ENCODE measurements at regions not wholly inside any gene's neighbourhood (a gene's known extent, or its start where the extent isn't known, plus 50 kb on each side); places are given as distances from the start of the nearest gene placed in this dataset.
"Not testable (repeated sequence)": the region's sequence is repeated elsewhere in the genome, so short reads cannot be mapped to it uniquely, and the experiment has no call there.

DNA sequence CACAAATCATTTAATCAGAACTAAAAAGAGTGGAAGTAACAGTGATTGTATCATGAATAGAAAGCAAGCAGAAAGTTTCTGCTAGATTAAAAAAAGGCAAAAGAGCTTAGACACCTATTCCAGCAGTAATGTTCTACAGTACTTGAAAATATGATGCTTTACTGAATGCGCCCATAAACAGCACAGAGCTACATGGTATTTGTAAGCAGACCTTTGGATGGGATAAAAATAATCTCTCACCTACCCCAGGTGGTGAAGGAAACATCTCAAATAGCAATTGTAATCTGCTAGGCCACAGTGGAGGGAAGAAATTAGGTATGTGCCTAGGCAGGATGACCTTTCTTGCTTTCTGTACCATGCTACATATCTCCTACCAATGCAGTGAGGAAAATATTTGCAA is 280.9 kb upstream of the PRKX start:
- DNase-seq: no peak

DNA sequence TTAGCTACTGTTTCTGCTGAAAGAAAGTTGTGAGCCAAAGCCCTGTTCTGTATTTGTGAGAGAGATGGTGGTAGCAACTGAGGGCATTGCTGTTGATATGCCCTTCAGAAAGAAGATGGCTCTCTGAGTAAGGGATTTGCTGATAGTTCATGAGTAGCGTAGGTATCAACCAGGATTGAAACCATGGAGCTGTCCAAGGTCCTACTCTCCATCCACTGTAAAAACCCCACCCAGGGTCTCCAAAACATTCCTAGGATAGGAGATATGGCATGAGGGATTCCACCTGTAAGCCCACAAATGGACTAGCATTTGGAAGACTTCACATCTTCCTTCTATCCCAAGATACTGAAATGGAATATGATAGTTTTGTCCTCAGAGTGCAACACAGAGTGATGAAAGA is 277.1 kb upstream of the PRKX start:
- DNase-seq: no peak

DNA sequence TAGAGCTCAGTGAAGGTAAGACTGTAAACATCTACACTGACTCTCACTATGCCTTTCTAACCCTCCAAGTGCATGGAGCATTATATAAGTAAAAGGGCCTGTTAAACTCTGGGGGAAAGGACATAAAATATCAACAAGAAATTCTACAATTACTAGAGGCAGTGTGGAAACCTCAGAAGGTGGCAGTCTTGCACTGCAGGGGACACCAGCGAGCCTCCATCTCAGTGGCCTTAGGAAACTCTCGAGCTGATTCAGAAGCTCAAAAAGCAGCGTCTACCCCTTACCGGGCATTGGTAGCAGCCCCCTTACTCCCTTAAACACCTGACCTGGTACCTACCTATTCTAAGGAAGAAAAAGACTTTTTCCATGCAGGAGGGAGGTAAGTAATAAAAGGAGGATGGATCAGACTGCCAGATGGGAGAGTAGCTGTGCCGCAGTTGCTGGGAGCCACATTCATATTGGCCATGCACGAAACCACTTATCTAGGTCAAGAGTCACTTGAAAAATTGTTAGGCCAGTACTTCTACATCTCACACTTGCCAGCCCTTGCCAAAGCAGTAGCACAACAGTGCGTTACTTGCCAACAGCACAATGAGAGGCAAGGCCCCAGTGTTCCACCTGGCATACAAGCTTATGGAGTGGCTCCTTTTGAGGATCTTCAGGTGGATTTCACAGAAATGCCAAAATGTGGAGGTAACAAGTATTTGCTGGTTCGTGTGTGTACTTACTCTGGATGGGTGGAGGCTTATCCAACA is 258.8 kb upstream of the PRKX start:
- not testable (repeated sequence) for DNase-seq

DNA sequence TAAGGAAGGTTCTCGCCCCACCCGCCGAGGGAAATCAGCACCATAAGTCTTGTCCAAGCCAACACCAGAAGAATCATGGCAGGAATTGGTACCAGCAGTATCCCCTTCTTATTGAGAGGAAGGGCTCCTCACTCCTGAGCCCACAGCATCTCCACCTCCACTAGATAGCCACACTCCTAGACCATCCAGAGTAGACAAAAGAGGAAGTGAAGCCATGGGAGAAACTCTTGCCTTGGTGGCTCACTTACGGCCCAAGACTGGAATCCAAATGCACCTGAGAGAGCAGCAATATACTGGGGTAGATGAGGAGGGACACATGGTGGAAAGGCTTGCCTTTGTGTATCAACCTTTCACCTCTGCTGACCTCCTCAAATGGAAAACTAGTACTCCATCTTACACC is 255.3 kb upstream of the PRKX start:
- no peak for DNase-seq

DNA sequence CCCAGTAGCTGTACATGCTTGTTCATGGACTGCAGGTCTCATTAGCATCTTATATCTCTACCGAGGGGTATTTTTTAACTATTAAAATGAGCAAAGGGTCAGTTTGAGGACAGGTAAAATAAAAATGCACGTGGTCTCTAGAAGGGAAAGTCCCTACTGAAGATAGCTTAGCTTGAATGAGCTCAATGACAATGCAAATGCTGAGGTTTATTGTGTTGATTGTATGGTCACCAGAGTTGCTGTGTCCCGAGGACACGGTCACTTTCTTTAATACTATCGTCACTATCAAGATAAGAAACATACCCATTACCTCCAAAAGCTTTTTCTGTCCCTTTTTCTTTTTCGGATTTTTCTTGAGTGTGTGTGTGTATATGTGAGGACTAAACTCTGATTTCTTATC is 250.5 kb upstream of the PRKX start:
- DNase-seq: no peak

DNA sequence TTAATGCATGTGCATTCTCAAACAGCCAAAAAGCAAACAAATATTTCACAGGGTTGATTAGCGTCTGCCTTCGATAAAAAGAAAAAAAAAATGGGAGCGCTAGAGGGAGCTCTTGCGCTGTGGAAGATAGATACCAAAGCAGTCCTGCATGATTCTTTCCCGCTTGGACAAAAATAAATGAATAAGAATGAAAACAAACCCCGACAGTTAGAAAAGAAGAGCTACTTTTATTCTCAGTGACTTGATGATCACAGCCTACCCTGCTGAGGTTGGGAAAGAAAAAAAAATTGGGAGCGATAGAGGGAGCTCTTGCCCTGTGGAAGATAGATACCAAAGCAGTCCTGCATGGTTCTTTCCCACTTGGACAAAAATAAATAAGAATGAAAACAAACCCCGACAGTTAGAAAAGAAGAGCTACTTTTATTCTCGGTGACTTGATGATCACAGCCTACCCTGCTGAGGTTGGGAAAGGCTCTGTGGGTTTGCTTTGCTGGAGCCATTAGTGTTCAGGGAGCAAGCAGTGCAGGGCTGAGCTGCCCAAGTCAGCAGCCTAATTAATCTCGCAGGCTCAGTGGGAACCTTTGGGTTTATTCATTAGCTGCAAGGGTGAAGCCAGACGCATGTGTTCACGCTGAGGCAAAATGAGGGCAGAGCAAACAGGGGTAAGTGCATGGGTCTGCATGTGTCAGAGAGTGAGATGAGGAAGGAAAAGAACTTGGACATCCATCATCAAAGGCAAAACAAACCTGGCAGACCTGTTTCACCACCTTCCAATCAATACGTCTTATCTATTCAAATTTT is 249.3 kb upstream of the PRKX start:
- DNase-seq: no peak

DNA sequence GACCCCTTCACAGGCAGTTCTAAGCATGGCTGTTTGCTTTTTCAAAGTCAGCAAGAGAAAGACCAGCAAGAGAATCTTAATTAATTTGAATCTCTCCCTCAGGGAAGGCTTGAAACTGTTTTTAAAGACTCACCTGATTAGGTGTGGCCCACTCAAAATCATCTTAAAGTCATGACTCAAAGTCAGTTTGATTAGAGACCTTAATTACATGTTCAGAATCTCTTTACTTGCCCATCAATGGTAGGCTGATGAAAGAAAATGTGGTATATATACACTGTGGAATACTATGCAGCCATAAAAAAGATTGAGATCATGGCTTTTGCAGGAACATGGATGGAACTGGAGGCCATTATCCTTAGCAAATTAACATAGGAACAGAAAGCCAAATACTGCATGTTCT is 247.5 kb upstream of the PRKX start:
- no peak for DNase-seq

DNA sequence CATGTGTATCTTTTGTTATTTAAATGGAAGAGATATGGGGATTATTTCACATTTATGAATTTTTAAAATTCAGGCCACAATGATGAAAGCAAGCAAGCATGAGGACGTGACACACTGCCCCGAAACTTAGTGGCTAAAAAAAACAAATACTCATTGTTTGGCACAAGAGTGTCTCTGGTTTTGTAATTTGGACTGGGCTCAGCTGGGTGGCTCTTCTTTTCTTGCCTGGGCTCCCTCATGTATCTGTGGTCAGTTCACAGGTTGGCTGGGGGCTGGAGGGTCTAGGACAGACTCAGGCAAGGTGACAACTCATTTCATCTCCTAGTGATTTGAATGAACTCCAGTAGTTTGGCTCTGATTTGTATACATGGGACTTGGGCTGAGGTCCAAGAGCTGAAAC is 238.4 kb upstream of the PRKX start:
- no peak for DNase-seq

DNA sequence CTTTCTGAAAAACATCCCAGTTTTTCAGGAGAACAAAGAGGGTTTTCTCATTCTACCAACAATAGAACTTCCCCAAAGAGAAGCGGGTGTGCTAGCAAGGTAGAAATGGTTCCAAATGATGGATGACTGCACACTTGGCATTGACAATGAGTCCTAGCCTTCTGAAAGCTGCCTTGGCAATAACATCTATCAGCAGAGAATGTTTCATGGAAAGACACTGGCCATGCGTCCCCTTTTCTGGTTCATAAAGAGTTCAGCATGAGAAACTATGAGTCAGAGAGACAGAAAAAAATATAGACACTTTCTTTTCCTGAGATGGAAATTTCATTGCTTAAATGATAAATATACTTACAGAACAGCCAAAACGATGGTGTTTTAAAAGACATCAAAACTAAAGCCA is 236.9 kb upstream of the PRKX start:
- no peak for DNase-seq

DNA sequence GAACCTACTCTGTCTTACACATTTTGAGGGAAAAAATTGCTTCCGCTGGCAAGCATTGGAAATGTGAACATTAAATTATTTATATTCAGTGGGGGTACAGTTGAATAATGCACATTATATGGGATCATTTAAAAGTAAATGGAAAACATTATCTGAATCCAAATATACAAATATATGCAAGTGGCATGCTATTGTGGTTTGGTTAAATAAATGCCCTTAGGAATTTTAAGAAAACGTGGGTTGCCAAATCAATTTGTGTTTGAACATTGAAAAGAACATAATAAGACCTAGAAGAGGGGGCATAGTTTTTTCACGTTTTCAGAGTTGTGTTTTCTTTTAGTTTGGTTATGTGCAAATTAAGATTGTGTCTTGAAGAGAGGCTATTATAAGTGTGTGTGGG is 230.5 kb upstream of the PRKX start:
- no peak for DNase-seq

DNA sequence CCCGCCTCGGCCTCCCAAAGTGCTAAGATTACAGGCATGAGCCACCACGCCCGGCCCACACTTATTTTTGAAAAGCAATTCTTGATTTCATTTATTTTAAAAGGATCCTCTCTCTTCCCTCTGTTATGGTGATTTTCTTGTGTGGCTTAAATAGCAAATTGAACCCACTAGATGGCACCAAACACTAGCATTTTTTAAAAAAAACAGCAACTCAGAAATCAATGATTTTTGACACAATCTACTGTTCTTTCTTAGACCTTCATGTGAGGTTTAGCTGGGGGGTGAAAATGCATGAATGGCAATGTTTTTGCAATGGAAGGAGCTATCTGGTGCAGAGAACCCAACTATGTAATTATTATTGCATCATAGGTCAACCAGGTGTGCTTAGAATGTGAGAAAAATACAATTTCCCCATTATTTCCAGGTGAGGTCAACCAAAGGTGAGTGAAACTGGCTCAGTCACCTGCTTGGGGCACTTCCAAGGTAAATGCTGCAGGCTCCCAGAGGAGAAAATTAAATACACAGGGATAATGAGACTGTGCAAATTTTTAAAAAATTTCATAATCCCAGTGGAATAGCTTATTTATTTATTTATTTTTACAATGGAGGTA is 226.7 kb upstream of the PRKX start:
- DNase-seq: no peak

DNA sequence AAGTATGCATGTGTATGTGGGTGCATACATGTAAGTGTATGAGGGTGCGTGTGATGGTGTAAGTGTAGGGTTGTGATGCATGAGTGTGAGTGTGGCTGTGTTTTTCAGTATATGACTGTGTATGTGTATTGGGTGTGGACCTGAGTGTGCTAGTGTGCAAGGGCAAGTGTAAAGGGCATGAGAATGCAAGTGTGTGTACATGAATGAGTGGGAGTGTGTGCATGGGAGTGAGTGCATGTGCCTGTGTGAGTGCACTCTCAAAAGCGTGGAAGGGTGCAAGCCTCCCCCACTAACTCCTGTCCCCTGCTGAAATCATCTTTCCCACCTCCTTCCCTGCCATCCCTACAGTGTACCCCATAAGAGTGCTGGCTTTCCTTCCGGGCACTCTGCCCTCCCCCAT is 225.1 kb upstream of the PRKX start:
- DNase-seq: no peak

DNA sequence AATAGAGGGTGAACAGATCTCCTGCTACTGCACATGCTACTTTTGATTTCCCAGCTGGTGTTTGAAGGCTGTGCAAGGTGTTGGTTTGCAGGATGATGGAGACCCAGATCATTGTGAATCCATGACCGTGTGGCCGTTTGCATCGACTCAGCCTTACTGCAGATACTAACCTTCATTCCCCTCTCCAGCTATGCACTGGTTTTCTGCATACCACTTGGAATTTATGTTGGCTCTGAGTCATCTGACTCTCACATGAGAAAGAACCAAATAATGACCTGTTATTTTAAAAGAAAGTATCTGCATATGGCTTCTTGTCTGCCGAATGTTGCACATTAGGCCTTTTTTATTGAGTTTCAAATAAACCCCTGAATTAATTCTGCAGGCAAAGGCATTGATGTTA is 221.7 kb upstream of the PRKX start:
- DNase-seq: not testable (repeated sequence)

DNA sequence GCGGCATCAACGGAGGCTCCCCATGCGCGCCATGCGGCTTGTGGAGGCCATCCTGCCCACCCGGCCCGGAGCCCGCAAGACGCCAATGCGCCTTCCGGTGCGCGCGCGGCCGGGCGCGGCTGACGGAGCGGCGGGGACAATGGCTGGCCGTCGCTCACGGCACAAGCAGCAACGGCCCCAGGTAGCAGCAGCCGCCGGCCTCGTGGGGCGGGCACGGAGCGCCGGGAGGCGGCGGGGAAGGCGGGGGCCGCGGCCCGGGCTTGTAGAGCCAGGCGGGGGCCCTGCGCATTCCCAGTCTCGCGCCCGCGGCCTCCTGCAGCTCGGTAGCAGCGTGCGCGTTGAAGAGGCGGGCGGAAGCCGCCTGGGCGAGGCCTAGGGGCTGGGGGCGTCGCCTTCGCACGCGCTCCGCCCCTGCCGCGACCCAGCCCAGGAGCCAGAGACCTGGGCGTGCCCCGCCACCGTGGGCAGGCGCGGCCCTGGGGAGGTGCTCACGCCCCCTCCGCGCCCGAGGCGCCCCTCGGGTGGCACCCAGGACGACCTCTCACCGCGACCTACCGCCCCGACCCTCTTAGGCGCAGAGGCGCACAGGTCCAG is 207.1 kb upstream of the PRKX start:
- DNase-seq: not testable (repeated sequence)

DNA sequence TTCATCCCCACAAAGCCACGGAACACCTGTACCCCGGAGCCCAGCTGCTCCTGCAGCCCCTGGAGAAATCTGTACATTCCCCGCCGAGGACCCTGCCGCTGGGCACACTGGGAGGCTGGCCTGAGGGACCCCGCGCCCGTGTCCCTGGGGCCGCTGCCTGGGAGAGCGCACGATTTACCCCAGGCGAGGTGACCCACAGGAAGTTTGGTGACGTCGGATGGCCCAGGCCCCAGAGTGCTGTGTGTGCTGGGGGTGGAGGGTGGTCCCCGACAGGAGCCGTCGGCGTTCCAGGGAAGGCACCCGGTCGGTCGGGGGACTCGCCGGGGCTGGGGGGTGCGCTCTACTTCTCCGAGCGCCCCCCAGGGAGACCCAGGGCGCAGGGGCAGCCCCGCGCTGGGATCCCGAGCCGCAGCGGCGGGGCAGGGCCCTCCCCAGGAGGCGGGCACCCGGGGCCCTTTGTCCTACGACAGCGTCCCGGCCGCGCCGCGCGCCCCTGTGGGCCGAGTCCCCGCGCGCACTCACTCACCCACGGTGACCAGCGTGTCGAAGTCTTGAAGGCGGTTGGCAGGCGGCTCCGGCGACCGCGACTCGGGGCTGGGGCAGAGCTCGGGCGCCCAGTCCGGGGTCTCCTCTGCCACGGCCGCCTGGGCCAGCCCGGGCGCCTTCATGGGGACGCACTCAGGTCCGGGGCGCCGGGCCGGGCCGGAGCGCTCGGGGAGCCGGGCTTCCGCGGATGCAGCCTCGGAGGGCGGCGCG is 206.4 kb upstream of the PRKX start:
- not testable (repeated sequence) for DNase-seq

DNA sequence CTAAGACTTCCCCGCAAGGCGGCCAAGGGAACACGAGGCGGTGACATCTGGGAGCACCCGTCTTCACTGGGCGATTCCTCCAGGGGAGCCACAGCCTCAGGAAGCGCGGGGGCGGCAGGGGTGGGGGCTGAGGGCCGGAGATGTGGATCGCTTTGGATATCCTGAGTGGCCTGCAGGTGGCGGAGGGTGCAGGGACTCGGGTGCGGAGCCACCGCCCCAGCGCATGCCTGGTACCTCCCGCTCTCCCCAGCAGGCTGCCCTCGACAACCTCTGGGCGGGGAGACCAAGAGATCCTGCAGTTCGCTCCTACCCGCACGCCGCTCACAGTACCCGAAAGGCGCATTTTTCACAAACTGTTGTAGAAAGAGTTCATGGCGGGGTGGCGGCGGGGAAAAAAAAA is 201.4 kb upstream of the PRKX start:
- not testable (repeated sequence) for DNase-seq

DNA sequence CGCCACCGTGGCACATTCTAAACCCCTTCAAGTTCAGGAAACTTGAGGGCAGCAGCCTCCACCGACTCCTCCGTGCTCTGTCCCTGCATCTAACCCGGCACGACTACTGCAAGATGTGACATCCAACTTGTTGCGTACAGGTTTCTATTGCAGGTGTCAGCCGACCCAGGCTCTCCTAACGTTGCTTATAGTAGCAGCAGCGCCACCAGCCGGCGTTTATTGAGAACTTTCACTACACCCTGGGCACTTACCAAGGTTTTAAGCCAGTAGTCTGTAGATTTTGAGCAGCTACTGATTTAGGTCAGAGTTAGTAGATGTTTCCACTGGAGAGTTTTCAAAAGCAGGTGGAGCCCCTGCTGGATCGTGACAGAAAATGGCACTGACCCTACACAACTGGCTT is 200.6 kb upstream of the PRKX start:
- not testable (repeated sequence) for DNase-seq

DNA sequence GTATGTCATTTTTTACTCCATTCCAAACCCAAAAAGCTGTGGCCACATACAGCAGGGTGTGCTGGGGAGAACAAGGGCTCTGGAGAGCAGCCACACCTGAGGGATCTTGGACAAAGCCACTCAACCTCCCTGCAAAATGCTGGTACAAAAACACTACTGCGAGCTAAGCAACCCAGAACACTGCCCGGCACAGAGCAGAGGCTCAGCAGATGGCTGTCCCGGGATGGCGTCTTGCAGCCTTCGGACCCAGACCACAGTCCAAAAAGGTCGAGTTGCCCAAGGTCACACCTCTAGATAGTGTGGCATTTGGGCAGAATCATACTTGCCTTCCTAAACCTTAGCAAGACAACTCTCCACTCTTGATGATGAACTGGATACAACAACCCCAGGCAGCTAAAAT is 197.6 kb upstream of the PRKX start:
- not testable (repeated sequence) for DNase-seq

DNA sequence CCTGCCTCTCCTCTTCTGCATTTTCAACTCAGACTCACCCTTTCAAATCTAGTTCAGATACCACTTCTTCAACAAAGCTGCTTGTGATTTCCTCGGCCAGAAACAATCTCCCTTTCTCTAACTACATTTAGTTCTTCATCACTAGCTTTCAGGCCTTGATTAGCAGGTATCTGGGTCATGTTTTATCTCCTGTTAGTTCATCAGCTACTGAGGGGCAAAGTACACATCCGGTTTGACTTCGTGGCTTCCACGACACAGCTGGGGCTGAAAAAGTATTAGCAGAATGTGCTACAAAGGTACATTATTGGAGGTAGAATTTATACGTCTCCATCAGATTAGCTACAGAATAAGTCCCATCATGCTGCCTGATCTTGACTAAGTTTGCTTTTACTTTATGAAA is 197.2 kb upstream of the PRKX start:
- not testable (repeated sequence) for DNase-seq

DNA sequence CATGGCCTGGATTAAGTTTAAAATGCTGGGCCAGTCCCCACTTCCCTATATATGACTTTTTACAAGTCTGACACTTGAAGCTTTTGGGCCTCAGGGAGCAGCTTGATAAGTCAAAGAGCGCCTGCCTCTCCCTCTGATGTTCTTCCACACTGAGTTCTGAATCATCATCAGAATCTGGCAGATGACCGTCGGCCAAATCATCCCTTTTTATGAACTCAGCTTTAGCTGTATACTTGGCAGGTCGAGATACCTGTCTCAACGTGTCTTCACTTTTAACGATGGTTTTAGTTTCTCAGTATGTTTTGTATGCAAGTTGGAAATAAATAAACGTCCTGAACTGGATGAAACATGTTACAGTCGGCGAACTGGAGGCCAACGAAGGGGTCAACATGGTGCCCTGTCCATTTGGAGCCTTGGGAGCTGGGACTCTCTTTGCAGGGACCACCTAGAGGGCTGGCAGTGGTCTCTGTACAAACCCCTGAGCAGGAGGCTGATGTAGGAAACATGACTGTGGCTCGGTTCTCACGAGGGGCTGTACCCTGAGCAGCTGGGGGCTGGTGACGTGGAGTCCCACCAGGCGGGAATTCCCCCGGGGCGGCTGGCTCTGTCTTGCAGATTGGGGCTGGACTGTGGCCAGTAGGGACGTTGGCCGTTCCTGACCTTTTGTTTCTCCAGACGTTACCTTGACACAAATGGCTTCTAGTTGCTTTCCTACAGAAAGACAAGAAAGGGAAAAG is 192.2 kb upstream of the PRKX start:
- DNase-seq: not testable (repeated sequence)

DNA sequence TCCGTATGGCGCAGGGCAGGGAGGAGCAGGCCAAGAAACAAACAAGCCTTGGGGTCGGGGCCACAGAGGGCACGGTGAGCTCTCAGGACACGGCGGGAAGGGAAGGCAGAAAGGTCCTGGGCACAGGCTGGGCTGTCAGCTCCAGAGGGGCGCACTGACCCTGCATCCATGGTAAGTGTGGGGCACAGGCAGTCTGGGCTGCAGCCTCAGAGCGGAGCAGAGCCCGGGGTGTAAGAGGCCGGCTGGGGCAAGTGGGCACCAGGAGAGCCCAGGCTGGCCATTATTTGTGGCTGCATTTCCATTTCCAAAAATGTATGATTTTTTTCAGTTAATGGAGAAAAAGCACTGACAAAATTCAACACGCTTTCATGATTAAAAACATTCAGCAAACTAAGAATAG is 188.8 kb upstream of the PRKX start:
- not testable (repeated sequence) for DNase-seq

DNA sequence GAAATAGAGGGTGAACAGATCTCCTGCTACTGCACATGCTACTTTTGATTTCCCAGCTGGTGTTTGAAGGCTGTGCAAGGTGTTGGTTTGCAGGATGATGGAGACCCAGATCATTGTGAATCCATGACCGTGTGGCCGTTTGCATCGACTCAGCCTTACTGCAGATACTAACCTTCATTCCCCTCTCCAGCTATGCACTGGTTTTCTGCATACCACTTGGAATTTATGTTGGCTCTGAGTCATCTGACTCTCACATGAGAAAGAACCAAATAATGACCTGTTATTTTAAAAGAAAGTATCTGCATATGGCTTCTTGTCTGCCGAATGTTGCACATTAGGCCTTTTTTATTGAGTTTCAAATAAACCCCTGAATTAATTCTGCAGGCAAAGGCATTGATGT is 183.3 kb upstream of the PRKX start:
- not testable (repeated sequence) for DNase-seq

Measured in activated gamma-delta T cell (primary cell).